ENCODE measurements at regions not wholly inside any gene's neighbourhood (a gene's known extent, or its start where the extent isn't known, plus 50 kb on each side); places are given as distances from the start of the nearest gene placed in this dataset.
A peak's percentile ranks its signal among the peaks of the same experiment; 100 is the strongest.

DNA sequence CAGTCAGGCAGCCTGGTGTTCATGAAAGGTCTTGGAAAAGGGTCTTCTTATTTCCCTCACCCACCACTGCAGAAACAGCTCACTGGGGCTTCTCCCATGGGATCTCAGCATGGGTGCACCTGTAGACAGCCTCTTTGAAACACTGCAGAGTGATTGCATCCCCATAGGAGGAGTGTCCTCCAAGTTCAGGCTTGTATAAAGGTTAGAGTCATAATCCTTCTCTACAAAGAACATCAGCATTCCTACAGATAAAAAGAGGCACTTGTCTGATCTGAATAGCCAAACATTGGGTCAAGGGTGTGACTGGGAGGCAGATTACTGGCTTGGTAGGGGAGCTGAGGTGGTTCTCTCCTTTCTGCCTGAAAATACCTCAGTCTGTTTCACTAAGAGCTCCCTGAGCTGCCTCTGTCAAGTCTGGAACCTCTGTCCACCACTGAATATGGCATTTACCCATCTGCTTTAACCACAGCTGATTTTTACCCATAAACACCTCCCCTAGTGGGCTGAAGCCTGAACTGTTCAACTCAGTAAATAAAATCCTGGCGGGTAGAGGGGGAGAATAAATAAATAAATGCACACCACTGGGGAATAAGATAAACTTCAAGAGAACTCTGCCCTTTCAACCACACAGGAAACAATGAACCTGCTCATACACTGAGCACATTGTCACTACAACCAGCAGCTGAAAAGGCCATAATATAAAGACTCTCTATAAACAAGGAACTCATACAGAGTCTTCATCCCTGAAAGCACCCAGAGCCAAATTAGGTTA lies 120.7 kb upstream of the SCAF11 start:
- FAIRE-seq (no peak), DNase-seq (peak; percentile 18 to 35)
- Histone ChIP-seq H3K9me3 (ENCODE audit: control insufficient read depth in 2 of 2, insufficient read depth in 1 of 2, low read depth in 1 of 2, low read length in 1 of 2) (no peaks in the 10 kb centered on the region), H3K27ac (ENCODE audit: low read depth in 1 of 3, low read length in 2 of 3) (peak overlapping the region in 1 of 3 donors; percentile 60), H3K4me3 (ENCODE audit: low read depth in 1 of 3, low read length in 3 of 3) (no peak overlapping the region), H3K36me3 (ENCODE audit: control insufficient read depth in 3 of 3, insufficient read depth in 2 of 3, low read depth in 1 of 3, low read length in 3 of 3) (no peaks in the 10 kb centered on the region), H3K4me1 (ENCODE audit: control insufficient read depth in 3 of 3, insufficient read depth in 2 of 3, low read depth in 1 of 3, low read length in 2 of 3) (peaks cover 0 to 16% (median 0%) of the 10 kb centered on the region in 3 donors), H3K27me3 (ENCODE audit: control insufficient read depth in 3 of 3, insufficient read depth in 3 of 3, low read length in 3 of 3) (no peaks in the 10 kb centered on the region)
- 12 to 38% (median 18%) methylated on average over 1 of the region's 1 CpG for WGBS, 3 donors

DNA sequence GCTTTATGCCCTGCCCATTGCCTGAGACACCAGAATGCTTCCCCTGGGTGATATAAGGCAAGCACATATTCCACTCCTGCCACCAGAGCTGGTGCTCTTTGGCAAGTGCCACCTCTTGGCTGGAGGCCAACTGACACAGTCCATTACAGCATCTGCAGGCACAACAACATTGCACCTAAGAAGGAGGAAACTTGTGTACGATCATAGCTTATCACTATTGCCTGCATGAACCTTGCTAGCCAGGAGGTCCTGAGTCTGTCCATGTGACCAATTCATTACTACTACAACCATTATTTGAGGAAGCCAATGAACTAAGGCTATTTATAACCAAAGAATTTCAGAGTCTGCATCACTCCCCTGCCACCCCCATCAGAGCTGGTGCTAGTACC lies 119.8 kb upstream of the SCAF11 start:
- 0 to 62% (median 32%) methylated on average over 1 of the region's 1 CpG for WGBS, 3 donors
- H3K36me3 ChIP-seq (ENCODE audit: control insufficient read depth in 3 of 3, insufficient read depth in 2 of 3, low read depth in 1 of 3, low read length in 3 of 3), result no peaks in the 10 kb centered on the region
- H3K4me1 ChIP-seq (ENCODE audit: control insufficient read depth in 3 of 3, insufficient read depth in 2 of 3, low read depth in 1 of 3, low read length in 2 of 3), result peaks cover 0 to 16% (median 0%) of the 10 kb centered on the region in 3 donors
- no peaks in the 10 kb centered on the region for H3K9me3 ChIP-seq (ENCODE audit: control insufficient read depth in 2 of 2, insufficient read depth in 1 of 2, low read depth in 1 of 2, low read length in 1 of 2)
- H3K27me3 ChIP-seq (ENCODE audit: control insufficient read depth in 3 of 3, insufficient read depth in 3 of 3, low read length in 3 of 3), result no peaks in the 10 kb centered on the region
- no peak overlapping the region for H3K27ac ChIP-seq (ENCODE audit: low read depth in 1 of 3, low read length in 2 of 3)
- DNase-seq, result peak; percentile 31 to 67
- no peak for FAIRE-seq
- no peak overlapping the region for H3K4me3 ChIP-seq (ENCODE audit: low read depth in 1 of 3, low read length in 3 of 3)

DNA sequence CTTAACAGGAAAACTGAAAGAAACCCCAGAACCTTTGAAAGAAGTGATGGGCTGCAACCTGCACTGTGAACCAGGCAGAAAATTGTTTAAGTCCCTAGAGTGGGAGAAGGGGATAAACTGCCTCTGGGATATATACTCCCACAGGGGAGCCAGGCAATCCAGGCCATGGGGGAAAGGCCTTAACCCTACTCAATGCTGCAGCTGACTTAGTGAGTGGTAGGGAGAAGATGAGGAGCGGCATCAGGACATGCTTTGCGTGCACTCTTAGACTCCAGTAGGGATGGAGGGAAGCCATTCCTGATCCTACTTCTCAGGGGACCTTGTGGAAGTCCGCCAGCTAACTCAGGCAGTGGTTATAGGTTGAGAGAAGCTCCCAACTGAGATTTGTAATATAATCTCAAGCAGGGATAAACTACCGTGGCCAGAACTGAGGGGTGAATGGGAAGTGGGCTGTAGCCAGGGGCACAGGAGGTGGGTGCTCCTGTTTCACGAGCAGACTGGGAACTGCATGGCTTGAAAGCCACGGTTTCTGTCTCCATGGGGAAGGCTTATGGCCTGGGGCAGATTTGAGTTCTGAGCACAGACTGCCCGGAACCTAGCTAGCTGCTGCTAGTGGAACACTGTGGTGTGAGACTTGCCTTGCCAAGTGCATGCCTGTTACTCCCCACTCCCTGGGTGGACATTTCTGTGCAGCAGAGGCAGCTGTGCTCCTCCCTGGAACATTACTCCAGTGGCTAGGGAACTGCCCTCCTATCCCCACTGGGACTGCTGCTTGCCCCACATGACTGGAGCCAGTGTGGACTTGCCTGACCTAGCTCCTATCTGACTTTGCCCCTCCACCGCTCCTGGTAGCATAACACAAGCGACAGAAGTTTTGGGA lies 119.2 kb upstream of the SCAF11 start:
- H3K27ac ChIP-seq (ENCODE audit: low read depth in 1 of 3, low read length in 2 of 3), result no peak overlapping the region
- peaks cover 0 to 16% (median 0%) of the 10 kb centered on the region in 3 donors for H3K4me1 ChIP-seq (ENCODE audit: control insufficient read depth in 3 of 3, insufficient read depth in 2 of 3, low read depth in 1 of 3, low read length in 2 of 3)
- WGBS, 3 donors, result 80 to 91% (median 85%) methylated on average over 9 of the region's 9 CpGs
- DNase-seq (no peak), FAIRE-seq (no peak)
- H3K4me3 ChIP-seq (ENCODE audit: low read depth in 1 of 3, low read length in 3 of 3), result no peak overlapping the region
- H3K9me3 ChIP-seq (ENCODE audit: control insufficient read depth in 2 of 2, insufficient read depth in 1 of 2, low read depth in 1 of 2, low read length in 1 of 2), result no peaks in the 10 kb centered on the region
- no peaks in the 10 kb centered on the region for H3K36me3 ChIP-seq (ENCODE audit: control insufficient read depth in 3 of 3, insufficient read depth in 2 of 3, low read depth in 1 of 3, low read length in 3 of 3)
- no peaks in the 10 kb centered on the region for H3K27me3 ChIP-seq (ENCODE audit: control insufficient read depth in 3 of 3, insufficient read depth in 3 of 3, low read length in 3 of 3)

DNA sequence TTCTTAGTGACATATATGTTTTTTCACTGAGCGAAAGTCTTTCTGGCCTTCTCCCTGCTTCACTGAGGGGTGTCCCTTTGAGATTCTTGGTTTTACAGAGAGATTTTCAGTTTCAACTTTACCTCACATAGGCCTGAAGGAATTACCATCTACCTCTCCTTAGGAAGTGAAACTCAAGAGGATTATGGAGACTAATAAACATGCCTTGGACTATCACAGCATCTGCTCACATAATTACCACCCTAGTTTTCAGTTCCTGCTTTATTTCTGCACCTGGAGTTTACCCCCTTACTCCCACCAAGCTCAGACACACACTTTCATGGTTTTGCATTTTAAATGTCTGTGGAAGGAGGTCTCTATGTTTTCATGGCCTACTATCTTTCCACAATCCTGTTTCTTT lies 118.3 kb upstream of the SCAF11 start:
- H3K36me3 ChIP-seq (ENCODE audit: control insufficient read depth in 3 of 3, insufficient read depth in 2 of 3, low read depth in 1 of 3, low read length in 3 of 3), result no peaks in the 10 kb centered on the region
- no peaks in the 10 kb centered on the region for H3K27me3 ChIP-seq (ENCODE audit: control insufficient read depth in 3 of 3, insufficient read depth in 3 of 3, low read length in 3 of 3)
- FAIRE-seq (no peak), DNase-seq (no peak)
- no peak overlapping the region for H3K4me3 ChIP-seq (ENCODE audit: low read depth in 1 of 3, low read length in 3 of 3)
- 92 to 94% (median 93%) methylated on average over 1 of the region's 1 CpG for WGBS, 3 donors
- no peak overlapping the region for H3K27ac ChIP-seq (ENCODE audit: low read depth in 1 of 3, low read length in 2 of 3)
- peaks cover 0 to 16% (median 0%) of the 10 kb centered on the region in 3 donors for H3K4me1 ChIP-seq (ENCODE audit: control insufficient read depth in 3 of 3, insufficient read depth in 2 of 3, low read depth in 1 of 3, low read length in 2 of 3)
- no peaks in the 10 kb centered on the region for H3K9me3 ChIP-seq (ENCODE audit: control insufficient read depth in 2 of 2, insufficient read depth in 1 of 2, low read depth in 1 of 2, low read length in 1 of 2)

DNA sequence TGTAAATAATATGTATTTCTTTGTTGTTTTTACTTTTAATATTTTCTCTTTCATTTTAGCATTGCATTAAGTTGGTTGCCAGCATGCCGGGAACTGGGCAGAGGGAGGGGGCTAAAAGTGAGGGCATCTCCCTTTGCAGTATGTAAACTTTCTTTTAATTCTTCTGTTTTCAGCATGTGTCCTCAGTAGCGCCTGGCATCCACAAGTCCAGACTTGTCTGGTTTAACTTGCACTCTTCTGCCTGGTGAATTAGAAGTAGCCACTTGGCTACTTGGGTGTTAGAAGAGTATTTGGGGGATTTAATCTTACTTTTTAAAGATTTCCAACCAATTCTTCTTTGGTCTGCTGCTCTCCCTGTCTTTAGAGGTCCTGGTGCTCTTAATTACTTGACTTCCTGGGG lies 117.2 kb upstream of the SCAF11 start:
- H3K27ac ChIP-seq (ENCODE audit: low read depth in 1 of 3, low read length in 2 of 3), result no peak overlapping the region
- no peaks in the 10 kb centered on the region for H3K27me3 ChIP-seq (ENCODE audit: control insufficient read depth in 3 of 3, insufficient read depth in 3 of 3, low read length in 3 of 3)
- 87 to 93% (median 89%) methylated on average over 2 of the region's 2 CpGs for WGBS, 3 donors
- DNase-seq (no peak), FAIRE-seq (no peak)
- no peak overlapping the region for H3K4me3 ChIP-seq (ENCODE audit: low read depth in 1 of 3, low read length in 3 of 3)
- no peaks in the 10 kb centered on the region for H3K9me3 ChIP-seq (ENCODE audit: control insufficient read depth in 2 of 2, insufficient read depth in 1 of 2, low read depth in 1 of 2, low read length in 1 of 2)
- H3K36me3 ChIP-seq (ENCODE audit: control insufficient read depth in 3 of 3, insufficient read depth in 2 of 3, low read depth in 1 of 3, low read length in 3 of 3), result no peaks in the 10 kb centered on the region
- H3K4me1 ChIP-seq (ENCODE audit: control insufficient read depth in 3 of 3, insufficient read depth in 2 of 3, low read depth in 1 of 3, low read length in 2 of 3), result peaks cover 0 to 16% (median 0%) of the 10 kb centered on the region in 3 donors

DNA sequence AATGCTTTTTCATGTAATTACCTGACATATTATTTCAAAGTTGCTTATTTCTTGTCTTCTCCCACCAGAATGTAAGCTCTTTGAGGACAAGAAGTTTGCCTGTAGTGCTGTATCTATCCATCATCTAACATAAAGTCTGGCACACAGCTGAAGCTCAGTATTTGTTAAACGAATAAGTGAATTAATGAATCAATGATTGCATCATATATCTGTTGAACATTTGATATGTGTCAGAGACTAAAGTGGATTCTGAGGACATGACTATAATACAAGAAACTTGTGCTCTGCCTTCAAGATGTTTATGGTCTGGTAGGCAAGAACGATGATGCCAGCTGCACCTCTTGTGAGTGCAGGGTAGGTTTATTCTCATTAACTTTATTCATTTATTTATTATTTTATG lies 115.4 kb upstream of the SCAF11 start:
- FAIRE-seq, result no peak
- Histone ChIP-seq H3K27ac (ENCODE audit: low read depth in 1 of 3, low read length in 2 of 3) (no peak overlapping the region), H3K4me1 (ENCODE audit: control insufficient read depth in 3 of 3, insufficient read depth in 2 of 3, low read depth in 1 of 3, low read length in 2 of 3) (peaks cover 0 to 17% (median 0%) of the 10 kb centered on the region in 3 donors), H3K4me3 (ENCODE audit: low read depth in 1 of 3, low read length in 3 of 3) (no peak overlapping the region), H3K9me3 (ENCODE audit: control insufficient read depth in 2 of 2, insufficient read depth in 1 of 2, low read depth in 1 of 2, low read length in 1 of 2) (no peaks in the 10 kb centered on the region), H3K36me3 (ENCODE audit: control insufficient read depth in 3 of 3, insufficient read depth in 2 of 3, low read depth in 1 of 3, low read length in 3 of 3) (no peaks in the 10 kb centered on the region), H3K27me3 (ENCODE audit: control insufficient read depth in 3 of 3, insufficient read depth in 3 of 3, low read length in 3 of 3) (no peaks in the 10 kb centered on the region)
- DNase-seq, result no peak
- WGBS, 3 donors, result 84 to 90% (median 90%) methylated on average over 2 of the region's 2 CpGs

DNA sequence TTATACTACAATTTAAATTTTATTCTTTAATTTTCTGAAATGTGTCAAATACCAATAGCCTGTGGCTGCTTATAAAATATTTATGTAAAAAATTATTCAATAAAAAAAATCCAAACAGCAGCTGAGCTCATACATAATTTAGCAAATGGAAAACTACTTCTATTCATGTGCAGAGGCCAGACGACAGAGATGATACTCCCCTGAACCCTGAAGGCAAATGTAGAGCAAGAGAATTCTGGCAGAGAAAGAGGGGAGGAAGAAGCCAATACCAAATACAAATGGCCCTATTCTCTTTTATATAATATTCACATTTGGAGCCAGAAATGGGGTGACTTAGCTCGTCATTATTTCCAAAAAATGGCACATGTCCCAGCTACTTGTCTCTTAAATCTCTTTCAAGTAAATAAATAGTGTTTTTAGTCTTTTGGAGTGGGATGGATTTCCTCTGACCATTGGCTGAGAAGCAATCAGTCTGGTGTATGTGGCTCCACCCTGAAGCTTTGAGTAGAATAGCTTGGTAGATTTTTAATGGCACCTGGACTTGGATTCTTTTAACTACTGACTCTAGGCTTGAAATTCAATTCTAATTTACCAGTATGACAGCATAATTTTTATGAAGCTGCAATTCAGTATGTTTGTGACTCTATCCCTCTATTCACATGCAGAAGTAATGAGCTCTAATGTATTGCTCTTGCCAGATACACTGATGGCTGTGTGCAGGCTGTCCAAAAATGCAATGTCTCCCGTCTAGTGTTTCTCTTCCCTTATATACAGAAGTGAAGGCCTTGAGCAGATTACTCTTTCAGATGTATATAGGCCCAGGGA lies 113.4 kb upstream of the SCAF11 start:
- no peak for DNase-seq
- Histone ChIP-seq H3K27me3 (ENCODE audit: control insufficient read depth in 3 of 3, insufficient read depth in 3 of 3, low read length in 3 of 3) (no peaks in the 10 kb centered on the region), H3K4me1 (ENCODE audit: control insufficient read depth in 3 of 3, insufficient read depth in 2 of 3, low read depth in 1 of 3, low read length in 2 of 3) (peaks cover 0 to 14% (median 0%) of the 10 kb centered on the region in 3 donors), H3K4me3 (ENCODE audit: low read depth in 1 of 3, low read length in 3 of 3) (no peak overlapping the region), H3K27ac (ENCODE audit: low read depth in 1 of 3, low read length in 2 of 3) (no peak overlapping the region), H3K9me3 (ENCODE audit: control insufficient read depth in 2 of 2, insufficient read depth in 1 of 2, low read depth in 1 of 2, low read length in 1 of 2) (no peaks in the 10 kb centered on the region), H3K36me3 (ENCODE audit: control insufficient read depth in 3 of 3, insufficient read depth in 2 of 3, low read depth in 1 of 3, low read length in 3 of 3) (no peaks in the 10 kb centered on the region)
- 53 to 83% (median 80%) methylated on average over 3 of the region's 3 CpGs for WGBS, 3 donors
- no peak for FAIRE-seq

DNA sequence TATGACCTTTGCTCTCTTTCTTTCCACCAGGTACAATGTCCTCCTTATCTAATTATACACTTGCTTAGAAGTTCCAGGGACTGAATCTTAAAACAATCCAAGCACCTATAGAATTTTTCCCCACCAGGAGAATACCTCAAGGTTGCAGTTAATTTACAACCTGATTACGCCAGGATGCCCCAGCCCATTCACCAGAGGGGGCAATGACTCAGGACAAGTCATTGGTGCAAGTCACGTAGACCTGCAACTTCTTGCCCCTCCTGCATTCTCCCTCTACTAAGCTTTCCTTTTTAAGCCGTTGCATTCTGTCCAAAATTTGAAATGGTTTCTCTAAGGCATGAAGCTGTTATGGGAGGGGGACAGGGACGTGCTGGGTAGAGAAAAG lies 111.1 kb upstream of the SCAF11 start:
- 45 to 74% (median 64%) methylated on average over 4 of the region's 4 CpGs for WGBS, 3 donors
- no peak for FAIRE-seq
- Histone ChIP-seq H3K27ac (ENCODE audit: low read depth in 1 of 3, low read length in 2 of 3) (peak overlapping the region in 1 of 3 donors; percentile 75), H3K36me3 (ENCODE audit: control insufficient read depth in 3 of 3, insufficient read depth in 2 of 3, low read depth in 1 of 3, low read length in 3 of 3) (no peaks in the 10 kb centered on the region), H3K9me3 (ENCODE audit: control insufficient read depth in 2 of 2, insufficient read depth in 1 of 2, low read depth in 1 of 2, low read length in 1 of 2) (no peaks in the 10 kb centered on the region), H3K4me1 (ENCODE audit: control insufficient read depth in 3 of 3, insufficient read depth in 2 of 3, low read depth in 1 of 3, low read length in 2 of 3) (peaks cover 0 to 14% (median 0%) of the 10 kb centered on the region in 3 donors), H3K4me3 (ENCODE audit: low read depth in 1 of 3, low read length in 3 of 3) (no peak overlapping the region), H3K27me3 (ENCODE audit: control insufficient read depth in 3 of 3, insufficient read depth in 3 of 3, low read length in 3 of 3) (no peaks in the 10 kb centered on the region)
- no peak for DNase-seq

Measured in small intestine (tissue), 7 donors.